ENCODE measurements at regions not wholly inside any gene's neighbourhood (a gene's known extent, or its start where the extent isn't known, plus 50 kb on each side); places are given as distances from the start of the nearest gene placed in this dataset.

DNA sequence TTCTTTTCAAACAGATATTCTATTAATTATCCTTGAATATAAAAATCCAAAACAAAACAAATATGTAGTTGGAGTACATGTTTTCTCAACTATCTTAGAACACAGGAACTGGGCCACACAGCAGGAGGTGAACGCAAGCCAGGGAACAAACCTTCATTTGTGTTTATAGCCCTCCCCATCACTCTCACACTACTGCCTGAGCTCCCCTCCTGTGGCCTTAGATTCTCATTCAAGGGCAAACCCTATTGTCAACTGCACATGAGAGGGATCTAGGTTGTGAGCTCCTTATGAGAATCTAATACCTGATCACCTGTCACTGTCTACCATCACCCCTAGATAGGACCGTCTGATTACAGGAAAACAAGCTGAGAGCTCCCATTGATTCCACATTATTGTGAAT is 427.1 kb upstream of the PRR20A start:
- TF ChIP-seq CTCF (IDR thresholded peaks at IDR 0.05) (no peak), POLR2A (IDR thresholded peaks at IDR 0.05) (no peak)

Data from Peyer's patch (tissue), 4 donors.